ENCODE measurements at regions not wholly inside any gene's neighbourhood (a gene's known extent, or its start where the extent isn't known, plus 50 kb on each side); places are given as distances from the start of the nearest gene placed in this dataset.
"Not testable (repeated sequence)": the region's sequence is repeated elsewhere in the genome, so short reads cannot be mapped to it uniquely, and the experiment has no call there.

GRCh38 chr17:70454377-70454776, 285.0 kb downstream of the KCNJ2 start:
- no peak for DNase-seq

- DNase-seq, result no peak
Observed at GRCh38 chr17:70454908-70455307, 285.6 kb downstream of the KCNJ2 start.

- no peak for DNase-seq
Observed at GRCh38 chr17:70464995-70465394, 295.7 kb downstream of the KCNJ2 start.

GRCh38 chr17:70468661-70469060, 299.3 kb downstream of the KCNJ2 start:
- DNase-seq, result no peak

GRCh38 chr17:70473049-70473448, 303.7 kb downstream of the KCNJ2 start:
- no peak for DNase-seq

GRCh38 chr17:70476368-70476767, 307.0 kb downstream of the KCNJ2 start:
- DNase-seq, result no peak

GRCh38 chr17:70478902-70479301, 309.6 kb downstream of the KCNJ2 start:
- DNase-seq, result no peak

- DNase-seq, result no peak
Observed at GRCh38 chr17:70479779-70480178, 310.4 kb downstream of the KCNJ2 start.

- no peak for DNase-seq
Observed at GRCh38 chr17:70483624-70484023, 314.3 kb downstream of the KCNJ2 start.

GRCh38 chr17:70484050-70484449, 314.7 kb downstream of the KCNJ2 start:
- DNase-seq, result no peak

- DNase-seq, result no peak
Observed at GRCh38 chr17:70484496-70484895, 315.2 kb downstream of the KCNJ2 start.

GRCh38 chr17:70492368-70492767, 323.0 kb downstream of the KCNJ2 start:
- DNase-seq, result no peak

GRCh38 chr17:70493277-70493874, 324.0 kb downstream of the KCNJ2 start:
- no peak for DNase-seq

- no peak for DNase-seq
Observed at GRCh38 chr17:70498631-70499030, 329.3 kb downstream of the KCNJ2 start.

GRCh38 chr17:70499067-70499786, 329.9 kb downstream of the KCNJ2 start:
- DNase-seq, result no peak

- DNase-seq, result no peak
Observed at GRCh38 chr17:70503449-70503848, 334.1 kb downstream of the KCNJ2 start.

GRCh38 chr17:70510288-70510687, 341.0 kb downstream of the KCNJ2 start:
- DNase-seq, result no peak

- DNase-seq, result no peak
Observed at GRCh38 chr17:70517816-70518215, 348.5 kb downstream of the KCNJ2 start.

- no peak for DNase-seq
Observed at GRCh38 chr17:70519300-70519699, 350.0 kb downstream of the KCNJ2 start.

GRCh38 chr17:70520447-70520846, 351.1 kb downstream of the KCNJ2 start:
- DNase-seq, result no peak

GRCh38 chr17:70520956-70521355, 351.6 kb downstream of the KCNJ2 start:
- DNase-seq, result no peak

GRCh38 chr17:70521821-70522256, 352.5 kb downstream of the KCNJ2 start:
- peak; percentile 23 for DNase-seq

GRCh38 chr17:70523426-70523825, 354.1 kb downstream of the KCNJ2 start:
- DNase-seq, result no peak

GRCh38 chr17:70525035-70525434, 355.7 kb downstream of the KCNJ2 start:
- DNase-seq, result not testable (repeated sequence)

GRCh38 chr17:70525961-70526360, 356.6 kb downstream of the KCNJ2 start:
- no peak for DNase-seq
